ENCODE measurements at regions not wholly inside any gene's neighbourhood (a gene's known extent, or its start where the extent isn't known, plus 50 kb on each side); places are given as distances from the start of the nearest gene placed in this dataset.
A peak's percentile ranks its signal among the peaks of the same experiment; 100 is the strongest.

DNA sequence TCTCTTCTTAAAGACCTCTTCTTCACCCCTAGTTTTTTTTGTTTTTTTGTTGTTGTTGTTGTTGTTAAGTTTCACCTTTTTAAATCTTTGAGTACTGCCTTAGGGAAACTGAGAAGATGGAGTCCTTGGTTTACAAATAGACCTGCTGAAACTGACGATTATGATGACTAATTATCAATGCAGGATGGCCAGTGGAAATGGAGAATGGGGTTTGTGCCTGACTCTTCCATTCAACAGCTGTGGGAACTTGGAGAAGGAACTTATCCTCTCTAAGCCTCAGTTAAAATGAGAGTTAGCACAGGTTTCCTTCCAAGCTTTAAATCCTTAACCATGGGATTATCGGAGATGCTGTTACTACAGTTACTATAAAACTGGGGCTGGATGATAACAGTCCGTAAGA lies 66.7 kb upstream of the PNMA1 start:
- H3K4me3 ChIP-seq (ENCODE audit: low read length), result no peak overlapping the region
- TF ChIP-seq, protein P1, sequence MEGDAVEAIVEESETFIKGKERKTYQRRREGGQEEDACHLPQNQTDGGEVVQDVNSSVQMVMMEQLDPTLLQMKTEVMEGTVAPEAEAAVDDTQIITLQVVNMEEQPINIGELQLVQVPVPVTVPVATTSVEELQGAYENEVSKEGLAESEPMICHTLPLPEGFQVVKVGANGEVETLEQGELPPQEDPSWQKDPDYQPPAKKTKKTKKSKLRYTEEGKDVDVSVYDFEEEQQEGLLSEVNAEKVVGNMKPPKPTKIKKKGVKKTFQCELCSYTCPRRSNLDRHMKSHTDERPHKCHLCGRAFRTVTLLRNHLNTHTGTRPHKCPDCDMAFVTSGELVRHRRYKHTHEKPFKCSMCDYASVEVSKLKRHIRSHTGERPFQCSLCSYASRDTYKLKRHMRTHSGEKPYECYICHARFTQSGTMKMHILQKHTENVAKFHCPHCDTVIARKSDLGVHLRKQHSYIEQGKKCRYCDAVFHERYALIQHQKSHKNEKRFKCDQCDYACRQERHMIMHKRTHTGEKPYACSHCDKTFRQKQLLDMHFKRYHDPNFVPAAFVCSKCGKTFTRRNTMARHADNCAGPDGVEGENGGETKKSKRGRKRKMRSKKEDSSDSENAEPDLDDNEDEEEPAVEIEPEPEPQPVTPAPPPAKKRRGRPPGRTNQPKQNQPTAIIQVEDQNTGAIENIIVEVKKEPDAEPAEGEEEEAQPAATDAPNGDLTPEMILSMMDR (conservative IDR thresholded peaks at IDR 0.05; ENCODE audit: low read length), result no peak
- no peak for DNase-seq (ENCODE audit: low read depth)

DNA sequence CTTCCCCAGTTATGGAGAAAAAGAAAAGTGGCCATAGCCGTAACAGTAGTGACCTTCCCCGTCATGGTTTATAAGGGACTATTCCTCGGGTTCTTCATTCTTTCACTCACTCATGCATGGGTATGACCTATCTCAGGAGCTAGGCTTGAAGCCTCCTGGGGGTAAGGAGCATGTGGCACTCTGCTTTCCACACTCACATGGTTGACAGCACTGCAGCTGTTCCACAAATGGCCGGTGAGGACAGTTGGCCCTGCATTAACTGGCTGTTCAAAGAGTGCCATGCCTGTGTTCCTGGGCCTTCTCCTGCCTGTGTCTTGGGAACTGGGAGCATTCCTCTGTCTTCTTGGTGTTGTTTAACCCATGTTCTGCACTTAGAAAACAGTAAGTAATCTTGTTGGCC lies 66.2 kb upstream of the PNMA1 start:
- no peak overlapping the region for H3K4me3 ChIP-seq (ENCODE audit: low read length)
- TF ChIP-seq, protein P1 (conservative IDR thresholded peaks at IDR 0.05; ENCODE audit: low read length), result no peak
- no peak for DNase-seq (ENCODE audit: low read depth)

DNA sequence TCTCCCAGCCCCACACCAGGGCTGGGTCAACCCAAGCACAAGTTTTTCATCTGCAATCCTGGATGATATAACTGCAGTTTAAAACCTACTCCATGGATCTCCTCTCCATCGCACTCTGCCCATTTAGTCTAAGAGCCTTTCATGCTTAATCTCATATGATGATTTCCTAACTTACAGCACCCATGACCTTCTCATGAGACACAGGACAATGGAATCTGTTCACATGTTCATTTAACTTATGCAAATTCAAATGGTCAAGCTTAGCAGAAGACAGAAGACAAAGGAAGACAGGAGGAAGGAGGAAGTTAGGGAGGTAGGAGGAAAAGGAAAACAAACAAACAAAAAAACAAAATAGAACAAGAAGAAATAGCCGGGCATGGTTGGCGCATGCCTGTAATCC lies 64.6 kb upstream of the PNMA1 start:
- no peak for DNase-seq (ENCODE audit: low read depth)

DNA sequence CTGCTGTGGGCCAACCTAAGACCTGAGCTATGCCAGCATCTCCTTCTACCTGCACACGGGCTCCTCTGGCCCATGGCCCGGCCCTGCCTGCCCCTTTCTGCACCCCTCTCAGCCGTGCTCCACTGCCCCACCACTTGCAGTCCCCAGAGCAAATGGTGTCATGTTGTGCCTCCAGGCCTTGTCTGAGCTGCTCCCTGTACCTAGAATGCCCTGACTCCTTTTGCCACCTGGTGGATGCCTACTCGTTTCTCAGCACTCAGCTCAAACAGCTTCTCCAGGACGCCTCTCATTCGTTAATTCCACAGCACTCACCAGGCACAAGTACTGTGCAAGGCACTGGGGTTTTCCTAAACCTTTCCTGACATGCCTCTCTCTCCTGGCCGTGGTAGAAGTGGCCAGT lies 63.2 kb upstream of the PNMA1 start:
- TF ChIP-seq, protein P1 (conservative IDR thresholded peaks at IDR 0.05; ENCODE audit: low read length), result no peak
- no peak overlapping the region for H3K4me3 ChIP-seq (ENCODE audit: low read length)
- DNase-seq (ENCODE audit: low read depth), result no peak

More for the DNA sequence above, 64.6 kb upstream of the PNMA1 start:
- TF ChIP-seq, protein P1 (conservative IDR thresholded peaks at IDR 0.05; ENCODE audit: low read length), result no peak
- H3K4me3 ChIP-seq (ENCODE audit: low read length), result no peak overlapping the region

DNA sequence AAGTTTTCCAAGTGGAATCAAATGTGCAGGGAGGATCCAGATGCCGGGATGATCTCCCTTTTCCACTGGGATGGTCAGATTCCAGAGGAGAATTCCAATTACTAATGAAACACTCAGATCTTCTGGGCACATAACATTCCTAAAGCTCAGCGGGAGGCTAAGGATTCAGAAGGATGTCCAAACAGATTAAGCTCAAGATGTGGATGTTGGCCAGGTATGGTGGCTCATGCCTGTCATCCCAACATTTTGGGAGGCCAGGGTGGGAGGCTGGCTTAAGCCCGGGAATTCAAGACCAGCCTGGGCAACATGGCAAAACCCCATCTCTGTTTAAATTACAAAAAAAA lies 62.0 kb upstream of the PNMA1 start:
- TF ChIP-seq, protein P1 (conservative IDR thresholded peaks at IDR 0.05; ENCODE audit: low read length), result no peak
- peak; percentile 76 for DNase-seq (ENCODE audit: low read depth)
- no peak overlapping the region for H3K4me3 ChIP-seq (ENCODE audit: low read length)

DNA sequence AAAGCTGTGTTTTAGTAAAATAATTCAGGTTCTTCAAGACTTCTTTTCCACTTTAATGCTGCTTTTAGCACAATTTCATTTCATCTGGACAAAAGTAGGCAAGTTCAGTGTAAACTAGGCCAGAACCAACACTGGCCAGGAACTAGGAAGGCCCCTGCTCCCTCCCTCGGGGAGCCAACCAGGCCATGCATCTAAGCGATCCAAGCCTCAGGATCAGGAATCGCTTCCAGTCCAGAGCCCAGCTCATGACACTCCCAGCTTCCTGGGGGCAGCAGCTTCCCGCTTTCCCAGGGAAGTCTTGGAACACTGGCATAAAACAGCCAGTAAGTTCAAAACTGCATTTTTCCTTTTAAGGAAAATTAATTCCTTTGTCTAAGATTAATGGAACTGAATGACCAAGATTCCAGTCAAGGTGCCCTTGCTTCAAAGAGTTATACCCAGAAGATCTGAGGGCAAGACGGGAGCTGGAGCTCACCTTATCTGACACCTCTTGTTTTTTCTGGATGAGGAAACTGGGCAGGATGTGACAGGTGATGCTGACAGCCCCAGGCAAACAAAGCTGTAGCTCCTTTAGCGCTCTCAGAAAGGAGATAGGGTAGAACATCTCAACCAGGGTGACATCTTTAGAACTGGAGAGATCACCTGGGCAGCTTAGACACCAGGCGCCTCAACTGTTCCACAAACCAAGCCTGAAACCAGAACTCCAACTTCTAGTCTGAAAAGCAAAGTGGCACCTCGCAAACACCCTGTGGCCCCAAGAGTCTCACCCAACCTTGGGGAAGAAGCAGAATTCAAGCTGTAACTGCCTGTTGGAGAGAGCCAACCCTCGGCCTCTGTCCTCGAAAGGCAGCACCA lies 61.4 kb upstream of the PNMA1 start:
- H3K4me3 ChIP-seq (ENCODE audit: low read length), result no peak overlapping the region
- TF ChIP-seq, protein P1 (conservative IDR thresholded peaks at IDR 0.05; ENCODE audit: low read length), result no peak
- DNase-seq (ENCODE audit: low read depth), result no peak

DNA sequence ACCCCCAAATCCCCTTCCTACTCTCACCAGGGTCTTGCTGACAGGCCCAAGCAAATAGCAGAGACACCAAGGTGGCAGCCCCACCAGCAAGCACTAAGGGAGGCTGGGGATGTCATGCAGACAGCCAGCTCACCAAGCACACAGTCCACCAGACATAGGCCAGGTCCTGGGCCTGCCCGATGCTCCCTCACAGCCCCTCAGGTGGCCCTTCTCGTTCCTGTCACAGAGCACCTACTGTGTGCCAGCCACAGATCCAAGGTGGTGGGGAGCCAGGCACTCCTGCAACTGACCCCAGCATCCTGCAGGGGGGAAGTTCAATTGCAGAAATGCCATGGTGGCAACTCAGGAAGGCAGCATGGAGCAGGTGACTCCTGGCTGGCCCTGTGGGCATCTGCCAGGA lies 60.5 kb upstream of the PNMA1 start:
- no peak overlapping the region for H3K4me3 ChIP-seq (ENCODE audit: low read length)
- no peak for DNase-seq (ENCODE audit: low read depth)
- TF ChIP-seq, protein P1 (conservative IDR thresholded peaks at IDR 0.05; ENCODE audit: low read length), result no peak

Data from AG10803 (cell line).